Body of pancreas (tissue), 4 donors: ENCODE measurements at regions not wholly inside any gene's neighbourhood (a gene's known extent, or its start where the extent isn't known, plus 50 kb on each side); places are given as distances from the start of the nearest gene placed in this dataset.

Experiments used
- POLR2A ChIP-seq, 3 donors: fragments of 450-650 bp; IDR thresholded peaks; one replicate each; pipeline ENCODE4 v1.6.1; 2016; ENCODE audit warnings: antibody characterized with exemption in 3 of 3, mild to moderate bottlenecking in 2 of 3
- TF ChIP-seq, protein P1 (sequence below), 7 experiments: fragments of 450-650 bp in 4 of 7; fragments of 200-600 bp in 3 of 7; sonication (generic) in 3 of 7; IDR thresholded peaks; one replicate each; pipeline ENCODE4 v1.5.1; 2016 to 2019; ENCODE audit warnings: antibody characterized with exemption in 7 of 7

DNA sequence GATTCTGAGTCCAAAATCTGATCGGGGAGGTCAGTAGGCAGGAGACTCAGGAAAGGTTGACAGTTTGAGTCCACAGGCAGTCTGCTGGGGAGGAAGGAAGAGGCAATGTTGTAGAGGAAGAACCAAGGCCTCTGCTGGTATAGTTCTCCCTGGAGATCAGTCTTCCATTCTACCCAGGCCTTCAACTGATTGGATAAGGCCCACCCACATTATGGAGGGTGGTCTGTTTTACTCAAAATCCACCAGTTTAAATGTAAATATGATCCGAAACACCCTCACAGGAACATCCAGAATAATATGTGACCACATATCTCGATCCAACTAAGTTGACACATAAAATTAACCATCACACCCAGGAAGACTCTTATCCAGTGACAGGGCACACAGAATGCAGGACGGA lies 425.3 kb upstream of the ZMIZ1 start:
- TF ChIP-seq, protein P1, sequence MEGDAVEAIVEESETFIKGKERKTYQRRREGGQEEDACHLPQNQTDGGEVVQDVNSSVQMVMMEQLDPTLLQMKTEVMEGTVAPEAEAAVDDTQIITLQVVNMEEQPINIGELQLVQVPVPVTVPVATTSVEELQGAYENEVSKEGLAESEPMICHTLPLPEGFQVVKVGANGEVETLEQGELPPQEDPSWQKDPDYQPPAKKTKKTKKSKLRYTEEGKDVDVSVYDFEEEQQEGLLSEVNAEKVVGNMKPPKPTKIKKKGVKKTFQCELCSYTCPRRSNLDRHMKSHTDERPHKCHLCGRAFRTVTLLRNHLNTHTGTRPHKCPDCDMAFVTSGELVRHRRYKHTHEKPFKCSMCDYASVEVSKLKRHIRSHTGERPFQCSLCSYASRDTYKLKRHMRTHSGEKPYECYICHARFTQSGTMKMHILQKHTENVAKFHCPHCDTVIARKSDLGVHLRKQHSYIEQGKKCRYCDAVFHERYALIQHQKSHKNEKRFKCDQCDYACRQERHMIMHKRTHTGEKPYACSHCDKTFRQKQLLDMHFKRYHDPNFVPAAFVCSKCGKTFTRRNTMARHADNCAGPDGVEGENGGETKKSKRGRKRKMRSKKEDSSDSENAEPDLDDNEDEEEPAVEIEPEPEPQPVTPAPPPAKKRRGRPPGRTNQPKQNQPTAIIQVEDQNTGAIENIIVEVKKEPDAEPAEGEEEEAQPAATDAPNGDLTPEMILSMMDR (IDR thresholded peaks at IDR 0.05) = no peak
- no peak for TF ChIP-seq POLR2A (IDR thresholded peaks at IDR 0.05)
